ENCODE measurements at regions not wholly inside any gene's neighbourhood (a gene's known extent, or its start where the extent isn't known, plus 50 kb on each side); places are given as distances from the start of the nearest gene placed in this dataset.

GRCh38 chr21:31781737-31782136 is 49.8 kb upstream of the SCAF4 start:
- no peak for TF ChIP-seq CTCF (IDR thresholded peaks at IDR 0.05; ENCODE audit: extremely low read depth, insufficient read depth, missing control alignments)
- in situ Hi-C loops (cut with MboI; ENCODE audit: low pct_unique_long_range_greater_than_20kb, low sequenced_read_pairs, unreplicated experiment): no loop called here
- no peak for DNase-seq (ENCODE audit: low spot score)
